HepG2 (cell line): ENCODE measurements at regions not wholly inside any gene's neighbourhood (a gene's known extent, or its start where the extent isn't known, plus 50 kb on each side); places are given as distances from the start of the nearest gene placed in this dataset.
A peak's percentile ranks its signal among the peaks of the same experiment; 100 is the strongest.

ENCODE experiments used
- AHDC1 ChIP-seq: sonication (generic); formaldehyde crosslinking; IDR thresholded peaks from 2 replicates; pipeline ENCODE4 v1.5.1; 2020; ENCODE audit warnings: mild to moderate bottlenecking, missing genetic modification reagents, borderline replicate concordance
- AKNA ChIP-seq: sonication (generic); formaldehyde crosslinking; IDR thresholded peaks from 2 replicates; pipeline ENCODE4 v1.4.0; 2020; ENCODE audit warnings: missing genetic modification reagents, borderline replicate concordance
- BRF2 ChIP-seq: sonication (generic); formaldehyde crosslinking; IDR thresholded peaks from 2 replicates; pipeline ENCODE4 v1.8.1; 2022; ENCODE audit warnings: mild to moderate bottlenecking, missing genetic modification reagents
- CEBPB ChIP-seq: IDR thresholded peaks from 2 replicates; pipeline ENCODE4 v1.6.1; 2011; ENCODE audit warnings: low read depth, low read length, improper control_type of control experiment, borderline replicate concordance
- GFI1 ChIP-seq: sonication (generic); formaldehyde crosslinking; IDR thresholded peaks from 2 replicates; pipeline ENCODE4 v1.5.0; 2020; ENCODE audit warnings: missing genetic modification reagents, mild to moderate bottlenecking, borderline replicate concordance
- HMG20A ChIP-seq: IDR thresholded peaks from 2 replicates; pipeline ENCODE4 v1.6.1; 2016; ENCODE audit warnings: borderline replicate concordance
- RARA ChIP-seq: IDR thresholded peaks from 2 replicates; pipeline ENCODE4 v1.6.1; 2016; ENCODE audit warnings: missing genetic modification reagents, missing compliant biosample characterization
- ZBTB37 ChIP-seq: sonication (generic); formaldehyde crosslinking; IDR thresholded peaks from 2 replicates; pipeline ENCODE4 v1.4.0; 2020; ENCODE audit warnings: mild to moderate bottlenecking, missing genetic modification reagents
- ZNF646 ChIP-seq: sonication (generic); formaldehyde crosslinking; IDR thresholded peaks from 2 replicates; pipeline ENCODE4 v1.9.0; 2021; ENCODE audit warnings: mild to moderate bottlenecking, missing genetic modification reagents

GRCh38 chr5:29800752-29801151, 1392.7 kb upstream of the CDH6 start (continued):
- TF ChIP-seq AHDC1 (CRISPR knock-in tag), result peak; percentile 66; the same call in 1 of the 2 replicates
- 0 out of 2 replicates have a peak, but pooled peaks have one; percentile 21 for TF ChIP-seq ZNF646
- no peak for TF ChIP-seq BRF2 (CRISPR knock-in tag)
- TF ChIP-seq HMG20A (CRISPR knock-in tag), result peak; percentile 38; the same call in 1 of the 2 replicates
- peak; percentile 95 for TF ChIP-seq GFI1 (CRISPR knock-in tag)
- TF ChIP-seq ZBTB37, result peak; percentile 94
- peak; percentile 59 for TF ChIP-seq RARA (CRISPR knock-in tag)
- TF ChIP-seq AKNA (CRISPR knock-in tag), result no peak
- TF ChIP-seq CEBPB, result peak; percentile 86
